ENCODE measurements at regions not wholly inside any gene's neighbourhood (a gene's known extent, or its start where the extent isn't known, plus 50 kb on each side); places are given as distances from the start of the nearest gene placed in this dataset.

- TF ChIP-seq, protein P1, sequence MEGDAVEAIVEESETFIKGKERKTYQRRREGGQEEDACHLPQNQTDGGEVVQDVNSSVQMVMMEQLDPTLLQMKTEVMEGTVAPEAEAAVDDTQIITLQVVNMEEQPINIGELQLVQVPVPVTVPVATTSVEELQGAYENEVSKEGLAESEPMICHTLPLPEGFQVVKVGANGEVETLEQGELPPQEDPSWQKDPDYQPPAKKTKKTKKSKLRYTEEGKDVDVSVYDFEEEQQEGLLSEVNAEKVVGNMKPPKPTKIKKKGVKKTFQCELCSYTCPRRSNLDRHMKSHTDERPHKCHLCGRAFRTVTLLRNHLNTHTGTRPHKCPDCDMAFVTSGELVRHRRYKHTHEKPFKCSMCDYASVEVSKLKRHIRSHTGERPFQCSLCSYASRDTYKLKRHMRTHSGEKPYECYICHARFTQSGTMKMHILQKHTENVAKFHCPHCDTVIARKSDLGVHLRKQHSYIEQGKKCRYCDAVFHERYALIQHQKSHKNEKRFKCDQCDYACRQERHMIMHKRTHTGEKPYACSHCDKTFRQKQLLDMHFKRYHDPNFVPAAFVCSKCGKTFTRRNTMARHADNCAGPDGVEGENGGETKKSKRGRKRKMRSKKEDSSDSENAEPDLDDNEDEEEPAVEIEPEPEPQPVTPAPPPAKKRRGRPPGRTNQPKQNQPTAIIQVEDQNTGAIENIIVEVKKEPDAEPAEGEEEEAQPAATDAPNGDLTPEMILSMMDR (IDR thresholded peaks at IDR 0.05) = no peak
- no peak for TF ChIP-seq POLR2A (IDR thresholded peaks at IDR 0.05)
- TF ChIP-seq POLR2AphosphoS5 (IDR thresholded peaks at IDR 0.05) = no peak
Measured at GRCh38 chr17:34847938-34848337, 113.3 kb downstream of the CCT6B start.

Data from breast epithelium (tissue), 3 donors.